GM06990 (cell line): ENCODE measurements at regions not wholly inside any gene's neighbourhood (a gene's known extent, or its start where the extent isn't known, plus 50 kb on each side); places are given as distances from the start of the nearest gene placed in this dataset.

Source experiments
- DNase-seq: peaks from one replicate; pipeline ENCODE4 v3.0.0-alpha.2; 2011; ENCODE audit not compliant: insufficient read length; ENCODE audit errors: extremely low read depth
- H3K27me3 ChIP-seq: replicated peaks from 2 replicates; pipeline ENCODE4 v1.6.0; 2011; ENCODE audit warnings: low read length; ENCODE audit not compliant: control insufficient read depth, insufficient read depth
- H3K36me3 ChIP-seq: 2 replicates; pipeline ENCODE4 v1.5.1; 2011; ENCODE audit warnings: low read length; ENCODE audit not compliant: control insufficient read depth, insufficient read depth
- H3K4me3 ChIP-seq: replicated peaks from 2 replicates; pipeline ENCODE4 v1.5.1; 2011; ENCODE audit warnings: low read depth, mild to moderate bottlenecking, control low read depth, low read length
- TF ChIP-seq, protein P1 (sequence below): IDR thresholded peaks from 2 replicates; pipeline ENCODE4 v1.5.1; 2011; ENCODE audit warnings: low read length, control low read depth, mild to moderate bottlenecking, inconsistent platforms; ENCODE audit not compliant: insufficient read depth, poor library complexity, severe bottlenecking

DNA sequence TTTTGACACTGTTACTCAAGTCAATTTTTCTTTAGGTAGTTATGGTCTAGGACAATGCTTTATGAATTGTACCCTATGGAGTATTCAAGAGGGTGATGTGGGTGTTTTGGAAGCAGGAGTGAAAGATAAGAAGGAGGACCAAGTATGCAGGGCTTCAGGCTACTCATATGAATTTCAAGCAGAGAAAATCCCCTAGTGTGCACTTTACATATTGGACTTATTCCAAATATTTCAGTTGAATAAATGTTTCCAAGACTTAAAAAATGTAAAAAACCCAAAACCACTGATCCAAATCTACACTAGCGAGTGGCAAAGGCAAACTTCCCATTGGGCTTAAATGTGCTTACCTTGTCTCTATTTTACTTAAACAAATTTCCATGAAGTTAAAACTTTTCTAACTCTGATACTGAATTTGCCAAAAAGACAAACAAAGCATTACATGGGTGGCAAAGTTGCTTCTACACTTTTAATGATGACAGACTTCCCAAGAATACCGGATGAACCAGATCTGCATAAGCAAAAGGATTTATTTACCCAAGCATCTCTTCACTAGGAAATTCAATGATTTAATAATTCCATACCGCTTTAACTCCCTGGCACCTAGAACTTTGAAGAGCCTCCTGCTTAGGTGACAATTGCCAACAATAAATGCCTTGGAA lies 1233.5 kb upstream of the NXPH2 start:
- Histone ChIP-seq H3K4me3 (no peak overlapping the region), H3K27me3 (no peaks in the 10 kb centered on the region), H3K36me3 (no peaks in the 10 kb centered on the region)
- DNase-seq: no peak
- TF ChIP-seq, protein P1, sequence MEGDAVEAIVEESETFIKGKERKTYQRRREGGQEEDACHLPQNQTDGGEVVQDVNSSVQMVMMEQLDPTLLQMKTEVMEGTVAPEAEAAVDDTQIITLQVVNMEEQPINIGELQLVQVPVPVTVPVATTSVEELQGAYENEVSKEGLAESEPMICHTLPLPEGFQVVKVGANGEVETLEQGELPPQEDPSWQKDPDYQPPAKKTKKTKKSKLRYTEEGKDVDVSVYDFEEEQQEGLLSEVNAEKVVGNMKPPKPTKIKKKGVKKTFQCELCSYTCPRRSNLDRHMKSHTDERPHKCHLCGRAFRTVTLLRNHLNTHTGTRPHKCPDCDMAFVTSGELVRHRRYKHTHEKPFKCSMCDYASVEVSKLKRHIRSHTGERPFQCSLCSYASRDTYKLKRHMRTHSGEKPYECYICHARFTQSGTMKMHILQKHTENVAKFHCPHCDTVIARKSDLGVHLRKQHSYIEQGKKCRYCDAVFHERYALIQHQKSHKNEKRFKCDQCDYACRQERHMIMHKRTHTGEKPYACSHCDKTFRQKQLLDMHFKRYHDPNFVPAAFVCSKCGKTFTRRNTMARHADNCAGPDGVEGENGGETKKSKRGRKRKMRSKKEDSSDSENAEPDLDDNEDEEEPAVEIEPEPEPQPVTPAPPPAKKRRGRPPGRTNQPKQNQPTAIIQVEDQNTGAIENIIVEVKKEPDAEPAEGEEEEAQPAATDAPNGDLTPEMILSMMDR: no peak

DNA sequence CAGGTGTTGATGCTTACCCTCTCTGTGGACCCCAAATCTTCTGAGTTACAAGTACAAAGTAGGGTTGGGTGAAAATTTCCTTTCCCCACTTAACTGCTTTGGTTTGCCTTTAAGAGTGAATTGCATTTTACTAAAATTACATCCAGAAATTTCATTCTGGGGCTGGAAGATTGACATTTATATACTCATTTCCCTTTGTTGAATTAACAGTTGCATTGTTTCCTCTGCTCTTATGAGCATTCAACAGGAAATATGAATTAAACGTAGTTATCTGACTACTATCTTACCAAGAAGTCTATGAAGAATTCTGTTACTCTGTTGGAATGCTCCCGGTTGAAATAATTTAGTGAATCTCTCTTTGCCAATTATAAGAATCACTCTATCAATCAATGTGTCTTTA lies 1231.1 kb upstream of the NXPH2 start:
- H3K27me3 ChIP-seq: no peaks in the 10 kb centered on the region
- no peak overlapping the region for H3K4me3 ChIP-seq
- DNase-seq: no peak
- no peaks in the 10 kb centered on the region for H3K36me3 ChIP-seq
- TF ChIP-seq, protein P1: no peak

DNA sequence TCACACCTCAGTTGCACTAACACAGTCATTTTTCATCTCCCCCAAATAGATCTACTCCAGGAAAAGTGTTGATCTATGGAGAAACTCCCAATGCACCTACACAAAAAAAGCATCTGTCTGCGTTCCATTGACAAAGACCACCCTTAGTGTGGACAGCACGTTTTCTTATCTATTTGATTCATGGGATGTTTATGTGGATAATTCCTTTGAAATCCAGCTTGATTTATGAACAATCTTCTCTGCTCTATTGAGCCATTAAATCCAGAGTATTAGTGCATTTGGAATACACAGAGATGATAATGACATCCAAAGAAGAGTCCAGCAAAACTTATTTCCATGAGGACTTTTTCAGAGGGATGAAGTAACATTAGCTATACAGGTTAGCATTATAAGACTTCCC lies 1221.9 kb upstream of the NXPH2 start:
- H3K4me3 ChIP-seq: no peak overlapping the region
- TF ChIP-seq, protein P1: no peak
- DNase-seq: no peak
- H3K27me3 ChIP-seq: no peaks in the 10 kb centered on the region
- H3K36me3 ChIP-seq: no peaks in the 10 kb centered on the region

DNA sequence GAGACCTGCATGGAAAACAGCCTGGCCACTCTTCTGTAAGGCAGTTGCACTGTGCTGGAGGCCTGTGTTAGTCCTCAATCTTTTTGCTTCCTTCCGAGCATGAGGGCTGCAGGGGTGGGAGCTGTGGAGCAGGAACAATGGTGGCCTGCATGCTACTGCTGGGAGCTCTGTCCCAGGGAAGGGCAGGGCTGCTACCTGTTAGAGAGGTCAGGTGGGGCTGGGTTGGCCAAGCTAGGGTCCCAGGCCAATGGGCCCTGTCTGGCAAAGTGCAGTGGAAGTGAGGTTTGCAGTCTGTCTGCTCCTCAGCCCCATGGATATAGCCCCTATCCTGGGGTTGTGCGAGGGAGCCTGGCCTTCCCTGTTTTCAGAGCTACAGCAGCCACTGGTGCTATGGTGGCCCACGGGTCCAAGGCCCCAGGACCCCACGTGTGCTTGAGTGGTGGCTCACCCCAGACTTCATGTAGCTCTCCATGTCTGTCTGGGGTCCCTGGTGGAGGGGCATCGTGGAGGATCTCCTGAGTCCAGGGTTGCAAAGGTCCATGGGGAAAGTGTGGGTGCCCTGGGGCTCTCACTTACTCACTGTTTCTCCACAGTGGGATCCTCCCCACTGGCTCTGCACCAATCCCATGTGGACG lies 1212.6 kb upstream of the NXPH2 start:
- H3K4me3 ChIP-seq: no peak overlapping the region

DNA sequence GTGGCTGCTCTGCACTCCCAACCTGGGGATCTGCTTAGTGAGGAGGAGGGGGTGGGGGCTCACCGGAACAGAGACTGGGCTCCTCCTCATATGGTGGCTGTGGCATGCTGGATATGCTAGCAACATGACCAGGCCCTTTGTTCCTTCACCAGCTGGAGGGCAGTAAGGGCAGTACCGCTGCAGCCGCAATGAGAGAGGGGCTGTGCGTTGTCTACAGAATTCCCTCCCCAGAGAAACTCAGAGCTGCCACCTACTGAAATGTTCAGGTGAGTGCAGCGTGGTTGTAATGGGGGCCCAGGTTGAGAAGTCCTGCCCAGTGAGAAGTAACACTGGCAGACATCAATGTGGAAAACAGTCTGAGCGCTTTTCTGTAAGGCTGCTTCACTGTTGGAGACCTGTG lies 1211.9 kb upstream of the NXPH2 start:
- H3K27me3 ChIP-seq: no peaks in the 10 kb centered on the region
- no peaks in the 10 kb centered on the region for H3K36me3 ChIP-seq
- no peak for DNase-seq
- TF ChIP-seq, protein P1: no peak
- no peak overlapping the region for H3K4me3 ChIP-seq

More for the DNA sequence above, 1212.6 kb upstream of the NXPH2 start:
- no peaks in the 10 kb centered on the region for H3K27me3 ChIP-seq
- TF ChIP-seq, protein P1: no peak
- H3K36me3 ChIP-seq: no peaks in the 10 kb centered on the region
- no peak for DNase-seq
